Upper lobe of left lung (tissue), 6 donors: ENCODE measurements at regions not wholly inside any gene's neighbourhood (a gene's known extent, or its start where the extent isn't known, plus 50 kb on each side); places are given as distances from the start of the nearest gene placed in this dataset.

Source experiments
- ATAC-seq, 2 donors: fragments of 200-7000 bp; cut with Tn5 transposase; one replicate each; pipeline ENCODE4 v1.9.1; 2022; ENCODE audit warnings: mild to moderate bottlenecking in 2 of 2, moderate library complexity in 2 of 2; ENCODE audit not compliant: low FRiP score in 2 of 2
- DNase-seq, 2 donors: peaks; one replicate each; pipeline ENCODE4 v3.0.0-alpha.2; 2019 to 2020
- H3K27ac ChIP-seq, 4 donors: fragments of 200-600 bp; sonication (generic); one replicate each; pipeline ENCODE4 v1.5.1; 2016 to 2019
- H3K27me3 ChIP-seq, 4 donors: fragments of 200-600 bp; sonication (generic); one replicate each; pipeline ENCODE4 v1.5.1; 2017 to 2019
- H3K36me3 ChIP-seq, 4 donors: fragments of 200-600 bp; sonication (generic); one replicate each; pipeline ENCODE4 v1.5.1; 2016 to 2019
- H3K4me1 ChIP-seq, 4 donors: fragments of 200-600 bp; sonication (generic); one replicate each; pipeline ENCODE4 v1.5.1; 2018 to 2019
- H3K4me3 ChIP-seq, 4 donors: fragments of 200-600 bp; sonication (generic); one replicate each; pipeline ENCODE4 v1.5.1; 2017 to 2019; ENCODE audit warnings: mild to moderate bottlenecking in 2 of 4, moderate library complexity in 1 of 4
- H3K9me3 ChIP-seq, 4 donors: fragments of 200-600 bp; sonication (generic); one replicate each; pipeline ENCODE4 v1.5.1; 2018 to 2019
- EP300 ChIP-seq, 4 donors: sonication (generic); formaldehyde crosslinking; IDR thresholded peaks; one replicate each; pipeline ENCODE4 v1.5.1; 2017; ENCODE audit warnings: antibody characterized with exemption in 4 of 4, control low read depth in 2 of 4
- POLR2A ChIP-seq, 4 donors: fragments of 450-650 bp; IDR thresholded peaks; one replicate each; pipeline ENCODE4 v1.5.1; 2016 to 2017; ENCODE audit warnings: antibody characterized with exemption in 4 of 4, mild to moderate bottlenecking in 2 of 4
- POLR2AphosphoS5 ChIP-seq, 2 donors: sonication (generic); formaldehyde crosslinking; IDR thresholded peaks; one replicate each; pipeline ENCODE4 v1.5.1; 2017; ENCODE audit warnings: antibody characterized with exemption in 2 of 2
- WGBS, 2 donors: methylation state at CpG; one replicate each; pipeline ENCODE4 v1.1.5; 2017 to 2018; 5-methylcytosine and 5-hydroxymethylcytosine counted together
- TF ChIP-seq, protein P1 (sequence below), 6 experiments: fragments of 450-650 bp in 4 of 6; fragments of 200-600 bp in 2 of 6; sonication (generic) in 2 of 6; IDR thresholded peaks; one replicate each; pipeline ENCODE4 v1.5.1; 2016 to 2019; ENCODE audit warnings: antibody characterized with exemption in 6 of 6
- donor health status: DM: no; HTN: no; CAD: no; lungs with moderate emphysema.
- donor health status: DM: no; HTN: yes; CAD: no; lungs with severe emphysema.

DNA sequence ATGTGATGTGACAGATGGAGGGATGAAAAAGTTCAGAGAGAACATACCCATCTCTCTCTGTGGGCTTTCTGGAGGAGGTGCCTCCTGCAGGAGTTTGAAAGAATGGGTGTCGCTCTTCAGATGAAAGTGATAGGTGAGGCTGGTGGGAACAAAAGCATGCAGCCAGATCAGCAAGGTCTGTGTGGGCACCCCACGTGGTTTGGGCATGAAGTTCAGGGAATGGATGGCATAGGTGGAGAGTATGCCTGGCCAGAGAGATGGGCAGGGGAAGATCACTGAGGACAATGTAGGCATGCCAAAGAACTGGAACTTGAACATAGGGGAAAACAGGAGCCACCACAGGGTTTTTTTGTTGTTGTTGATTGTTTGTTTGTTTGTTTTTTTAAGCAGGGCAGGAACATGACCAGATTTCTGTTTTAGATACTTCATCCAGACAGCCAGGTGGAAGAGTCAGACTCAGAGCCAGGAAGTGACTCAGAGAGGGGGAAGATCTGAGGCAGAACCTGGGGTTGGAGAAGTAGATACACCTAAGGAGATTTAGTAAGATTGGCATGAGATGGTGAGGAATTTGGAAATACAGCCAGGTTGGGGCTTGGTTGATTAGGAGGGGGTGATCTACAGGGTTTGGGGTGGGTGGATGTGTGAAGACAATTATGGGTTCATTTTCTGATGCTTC is 64.8 kb upstream of the CLSTN2 start:
- Histone ChIP-seq H3K9me3 (no peaks in the 10 kb centered on the region), H3K4me1 (no peaks in the 10 kb centered on the region), H3K27me3 (no peaks in the 10 kb centered on the region), H3K27ac (no peak overlapping the region), H3K4me3 (no peak overlapping the region), H3K36me3 (no peaks in the 10 kb centered on the region)
- DNase-seq (no peak), ATAC-seq (no peak)
- TF ChIP-seq EP300 (IDR thresholded peaks at IDR 0.05) = no peak
- TF ChIP-seq POLR2A (IDR thresholded peaks at IDR 0.05) = no peak
- no peak for TF ChIP-seq POLR2AphosphoS5 (IDR thresholded peaks at IDR 0.05)
- TF ChIP-seq, protein P1, sequence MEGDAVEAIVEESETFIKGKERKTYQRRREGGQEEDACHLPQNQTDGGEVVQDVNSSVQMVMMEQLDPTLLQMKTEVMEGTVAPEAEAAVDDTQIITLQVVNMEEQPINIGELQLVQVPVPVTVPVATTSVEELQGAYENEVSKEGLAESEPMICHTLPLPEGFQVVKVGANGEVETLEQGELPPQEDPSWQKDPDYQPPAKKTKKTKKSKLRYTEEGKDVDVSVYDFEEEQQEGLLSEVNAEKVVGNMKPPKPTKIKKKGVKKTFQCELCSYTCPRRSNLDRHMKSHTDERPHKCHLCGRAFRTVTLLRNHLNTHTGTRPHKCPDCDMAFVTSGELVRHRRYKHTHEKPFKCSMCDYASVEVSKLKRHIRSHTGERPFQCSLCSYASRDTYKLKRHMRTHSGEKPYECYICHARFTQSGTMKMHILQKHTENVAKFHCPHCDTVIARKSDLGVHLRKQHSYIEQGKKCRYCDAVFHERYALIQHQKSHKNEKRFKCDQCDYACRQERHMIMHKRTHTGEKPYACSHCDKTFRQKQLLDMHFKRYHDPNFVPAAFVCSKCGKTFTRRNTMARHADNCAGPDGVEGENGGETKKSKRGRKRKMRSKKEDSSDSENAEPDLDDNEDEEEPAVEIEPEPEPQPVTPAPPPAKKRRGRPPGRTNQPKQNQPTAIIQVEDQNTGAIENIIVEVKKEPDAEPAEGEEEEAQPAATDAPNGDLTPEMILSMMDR (IDR thresholded peaks at IDR 0.05) = no peak
- 41 to 57% methylated on average over 2 of the region's 2 CpGs for WGBS, 2 donors

DNA sequence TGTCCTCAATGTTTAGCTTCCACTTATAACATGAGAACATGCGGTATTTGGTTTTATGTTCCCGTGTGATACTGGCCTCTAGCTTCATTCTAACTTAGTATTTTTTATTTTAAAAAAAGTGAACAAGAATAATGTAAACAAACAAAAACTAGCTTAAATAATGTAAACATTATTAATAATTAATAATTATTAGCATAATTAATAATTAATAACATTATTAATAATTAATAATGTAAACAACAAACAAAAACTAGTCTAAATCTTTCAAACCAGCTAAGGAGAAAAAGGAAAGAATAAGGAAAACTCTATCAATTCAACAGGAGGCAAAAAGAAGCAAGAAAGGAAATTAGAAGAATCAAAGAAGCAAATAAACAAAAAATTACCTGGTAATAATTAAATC is 66.2 kb upstream of the CLSTN2 start:
- no peak for ATAC-seq
- H3K27ac ChIP-seq = no peak overlapping the region
- 66 to 79% methylated on average over 2 of the region's 2 CpGs for WGBS, 2 donors

DNA sequence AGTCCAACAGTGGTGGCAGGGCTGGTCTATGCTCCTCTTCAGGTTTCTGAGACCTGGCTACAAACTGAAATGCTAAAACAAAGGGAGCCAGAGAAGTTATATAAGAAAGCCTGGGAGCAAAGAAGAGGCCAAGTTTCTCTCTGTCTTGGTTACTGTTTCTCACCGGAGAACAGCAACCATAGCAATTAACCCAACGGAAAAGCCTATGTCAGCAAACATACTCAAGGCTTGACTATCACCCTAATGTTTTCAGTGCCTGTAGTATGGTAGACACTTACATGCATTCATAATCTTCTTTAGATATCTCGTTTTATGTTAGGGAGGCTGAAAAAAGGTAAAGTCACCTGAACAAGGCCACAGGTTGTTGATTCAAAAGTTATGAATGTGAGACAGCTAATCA is 86.3 kb upstream of the CLSTN2 start:
- no peak for ATAC-seq
- no peaks in the 10 kb centered on the region for H3K27me3 ChIP-seq
- H3K9me3 ChIP-seq = peaks cover 0 to 6% (median 0%) of the 10 kb centered on the region in 4 donors
- no peaks in the 10 kb centered on the region for H3K4me1 ChIP-seq
- H3K27ac ChIP-seq = no peak overlapping the region
- DNase-seq = no peak
- no peaks in the 10 kb centered on the region for H3K36me3 ChIP-seq
- no peak overlapping the region for H3K4me3 ChIP-seq
- TF ChIP-seq POLR2A (IDR thresholded peaks at IDR 0.05) (no peak), EP300 (IDR thresholded peaks at IDR 0.05) (no peak), POLR2AphosphoS5 (IDR thresholded peaks at IDR 0.05) (no peak)
- TF ChIP-seq, protein P1 (IDR thresholded peaks at IDR 0.05) = no peak
- 51 to 54% methylated on average over 3 of the region's 3 CpGs for WGBS, 2 donors

More for the DNA sequence above, 66.2 kb upstream of the CLSTN2 start:
- no peaks in the 10 kb centered on the region for H3K9me3 ChIP-seq
- TF ChIP-seq, protein P1 (IDR thresholded peaks at IDR 0.05) = no peak
- H3K27me3 ChIP-seq = no peaks in the 10 kb centered on the region
- H3K36me3 ChIP-seq = no peaks in the 10 kb centered on the region
- no peak for DNase-seq
- no peak overlapping the region for H3K4me3 ChIP-seq
- H3K4me1 ChIP-seq = no peaks in the 10 kb centered on the region

DNA sequence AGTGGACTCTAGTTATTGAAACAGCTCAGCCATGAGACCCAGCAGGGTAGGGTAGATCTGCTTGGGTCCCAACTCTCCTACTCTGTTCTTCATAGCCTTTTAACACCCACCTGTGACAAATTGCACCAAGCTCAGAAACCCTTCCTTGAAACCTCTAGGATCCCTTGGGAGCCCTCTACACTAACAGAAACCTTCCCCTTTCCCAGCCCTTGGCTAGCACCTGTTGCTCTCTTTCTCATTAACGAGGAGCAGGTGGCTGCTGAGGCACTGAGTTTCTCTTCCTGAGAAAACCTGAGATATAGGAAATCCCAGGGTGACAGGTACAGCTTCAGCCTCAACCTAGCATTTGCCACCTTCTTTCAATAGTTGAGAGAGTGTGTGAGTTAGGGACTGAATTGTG is 88.3 kb upstream of the CLSTN2 start:
- ATAC-seq (no peak), DNase-seq (no peak)
- no peak overlapping the region for H3K4me3 ChIP-seq
- H3K4me1 ChIP-seq = no peaks in the 10 kb centered on the region
- peaks cover 0 to 6% (median 0%) of the 10 kb centered on the region in 4 donors for H3K9me3 ChIP-seq
- TF ChIP-seq POLR2A (IDR thresholded peaks at IDR 0.05) = no peak
- no peak for TF ChIP-seq POLR2AphosphoS5 (IDR thresholded peaks at IDR 0.05)
- no peak for TF ChIP-seq EP300 (IDR thresholded peaks at IDR 0.05)
- TF ChIP-seq, protein P1 (IDR thresholded peaks at IDR 0.05) = no peak
- H3K27ac ChIP-seq = no peak overlapping the region
- H3K27me3 ChIP-seq = no peaks in the 10 kb centered on the region
- 33 to 36% methylated on average over 1 of the region's 1 CpG for WGBS, 2 donors
- no peaks in the 10 kb centered on the region for H3K36me3 ChIP-seq

DNA sequence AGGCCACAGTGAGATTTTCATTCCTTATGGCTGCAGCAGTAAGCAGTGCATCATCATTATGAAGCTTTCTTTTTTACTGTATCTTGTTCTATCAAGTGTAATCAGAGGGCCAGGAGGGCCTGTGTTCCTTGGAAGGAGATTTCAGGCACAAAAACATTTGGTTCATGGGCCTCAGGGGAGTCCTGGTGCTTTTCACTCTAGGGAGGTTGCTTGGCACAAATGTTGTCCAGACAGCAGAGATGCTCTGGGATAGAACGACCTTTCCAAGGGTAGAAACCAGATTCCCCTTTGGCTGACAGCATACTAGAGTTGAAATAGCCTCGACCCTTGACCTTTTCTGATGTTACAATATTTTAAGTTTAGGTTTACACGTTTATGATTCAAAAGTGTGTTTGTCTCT is 95.3 kb upstream of the CLSTN2 start:
- WGBS, 2 donors = 48 to 52% methylated on average over 3 of the region's 3 CpGs
- Histone ChIP-seq H3K36me3 (no peaks in the 10 kb centered on the region), H3K27me3 (no peaks in the 10 kb centered on the region), H3K9me3 (no peaks in the 10 kb centered on the region), H3K27ac (no peak overlapping the region), H3K4me1 (no peaks in the 10 kb centered on the region), H3K4me3 (no peak overlapping the region)
- ATAC-seq = no peak
- no peak for DNase-seq
- TF ChIP-seq POLR2AphosphoS5 (IDR thresholded peaks at IDR 0.05) (no peak), EP300 (IDR thresholded peaks at IDR 0.05) (no peak), POLR2A (IDR thresholded peaks at IDR 0.05) (no peak)
- TF ChIP-seq, protein P1 (IDR thresholded peaks at IDR 0.05) = no peak
